KMS-11 (cell line): ENCODE measurements at regions not wholly inside any gene's neighbourhood (a gene's known extent, or its start where the extent isn't known, plus 50 kb on each side); places are given as distances from the start of the nearest gene placed in this dataset.

Experiments used
- H2AFZ ChIP-seq: fragments of 200-600 bp; sonication (generic); 2 replicates; pipeline ENCODE4 v1.6.1; 2016; ENCODE audit warnings: antibody characterized with exemption, mixed run types, low read depth
- H3K27ac ChIP-seq: fragments of 200-600 bp; sonication (generic); 2 replicates; pipeline ENCODE4 v1.6.1; 2016; ENCODE audit warnings: mild to moderate bottlenecking, mixed run types
- H3K27me3 ChIP-seq: fragments of 200-600 bp; sonication (generic); 2 replicates; pipeline ENCODE4 v1.6.1; 2017; ENCODE audit warnings: mild to moderate bottlenecking, low read depth, mixed run types, moderate library complexity; ENCODE audit not compliant: insufficient read depth
- H3K36me3 ChIP-seq: fragments of 200-600 bp; sonication (generic); 2 replicates; pipeline ENCODE4 v1.6.1; 2017; ENCODE audit warnings: mild to moderate bottlenecking, mixed run types; ENCODE audit not compliant: insufficient read depth
- H3K4me1 ChIP-seq: fragments of 200-600 bp; sonication (generic); 2 replicates; pipeline ENCODE4 v1.6.1; 2016; ENCODE audit warnings: mild to moderate bottlenecking, low read depth, mixed run types; ENCODE audit not compliant: poor library complexity, severe bottlenecking
- H3K4me2 ChIP-seq: fragments of 200-600 bp; sonication (generic); 2 replicates; pipeline ENCODE4 v1.7.0; 2016; ENCODE audit warnings: mild to moderate bottlenecking, mixed run types
- H3K4me3 ChIP-seq: fragments of 200-600 bp; sonication (generic); IDR thresholded peaks from 2 replicates; pipeline ENCODE4 v1.6.1; 2017; ENCODE audit warnings: low read depth, low read length, mixed read lengths; ENCODE audit not compliant: insufficient read depth
- H3K79me2 ChIP-seq: fragments of 200-600 bp; sonication (generic); 2 replicates; pipeline ENCODE4 v1.6.1; 2016; ENCODE audit warnings: low read depth, mixed run types; ENCODE audit not compliant: insufficient read depth
- H3K9ac ChIP-seq: fragments of 200-600 bp; sonication (generic); 2 replicates; pipeline ENCODE4 v1.6.1; 2016; ENCODE audit warnings: mild to moderate bottlenecking, mixed run types
- H4K20me1 ChIP-seq: fragments of 200-600 bp; sonication (generic); 2 replicates; pipeline ENCODE4 v1.6.1; 2016; ENCODE audit warnings: mild to moderate bottlenecking, mixed run types; ENCODE audit not compliant: insufficient read depth
- TF ChIP-seq, protein P1 (sequence below): fragments of 200-600 bp; sonication (generic); conservative IDR thresholded peaks from 2 replicates; pipeline ENCODE4 v1.6.1; 2017; ENCODE audit warnings: low read depth, mild to moderate bottlenecking, antibody characterized with exemption, low read length, moderate library complexity, mixed read lengths

DNA sequence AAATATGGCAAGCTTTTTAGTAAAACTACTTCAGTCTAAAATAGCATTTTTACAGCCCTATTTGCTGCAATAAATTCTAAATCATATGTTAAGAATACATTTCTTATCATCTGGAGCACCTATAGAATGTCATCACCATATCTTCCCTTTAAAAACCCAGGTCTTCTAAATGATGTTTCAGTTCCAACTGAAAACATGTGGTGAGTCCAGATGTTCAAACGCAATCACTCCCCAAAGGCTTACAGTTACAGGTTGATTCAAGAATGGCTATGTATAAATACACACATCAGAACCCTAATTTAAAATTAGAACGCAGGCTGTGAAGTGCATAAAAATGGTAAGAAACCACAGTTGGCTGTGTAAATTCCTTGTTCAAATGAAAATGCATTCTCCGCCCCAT is 796.3 kb downstream of the MAT2B start:
- H3K4me3 ChIP-seq, result no peak overlapping the region
- no peak overlapping the region for H3K27ac ChIP-seq
- no peaks in the 10 kb centered on the region for H3K36me3 ChIP-seq
- H3K27me3 ChIP-seq, result no peaks in the 10 kb centered on the region
- no peak overlapping the region for H3K9ac ChIP-seq
- H4K20me1 ChIP-seq, result no peaks in the 10 kb centered on the region
- no peaks in the 10 kb centered on the region for H3K79me2 ChIP-seq
- no peaks in the 10 kb centered on the region for H3K4me1 ChIP-seq
- no peak overlapping the region for H2AFZ ChIP-seq
- H3K4me2 ChIP-seq, result no peak overlapping the region
- TF ChIP-seq, protein P1, sequence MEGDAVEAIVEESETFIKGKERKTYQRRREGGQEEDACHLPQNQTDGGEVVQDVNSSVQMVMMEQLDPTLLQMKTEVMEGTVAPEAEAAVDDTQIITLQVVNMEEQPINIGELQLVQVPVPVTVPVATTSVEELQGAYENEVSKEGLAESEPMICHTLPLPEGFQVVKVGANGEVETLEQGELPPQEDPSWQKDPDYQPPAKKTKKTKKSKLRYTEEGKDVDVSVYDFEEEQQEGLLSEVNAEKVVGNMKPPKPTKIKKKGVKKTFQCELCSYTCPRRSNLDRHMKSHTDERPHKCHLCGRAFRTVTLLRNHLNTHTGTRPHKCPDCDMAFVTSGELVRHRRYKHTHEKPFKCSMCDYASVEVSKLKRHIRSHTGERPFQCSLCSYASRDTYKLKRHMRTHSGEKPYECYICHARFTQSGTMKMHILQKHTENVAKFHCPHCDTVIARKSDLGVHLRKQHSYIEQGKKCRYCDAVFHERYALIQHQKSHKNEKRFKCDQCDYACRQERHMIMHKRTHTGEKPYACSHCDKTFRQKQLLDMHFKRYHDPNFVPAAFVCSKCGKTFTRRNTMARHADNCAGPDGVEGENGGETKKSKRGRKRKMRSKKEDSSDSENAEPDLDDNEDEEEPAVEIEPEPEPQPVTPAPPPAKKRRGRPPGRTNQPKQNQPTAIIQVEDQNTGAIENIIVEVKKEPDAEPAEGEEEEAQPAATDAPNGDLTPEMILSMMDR, result no peak

GRCh38 chr5:164302533-164303235 is 797.3 kb downstream of the MAT2B start:
- Histone ChIP-seq H3K27me3 (no peaks in the 10 kb centered on the region), H3K4me1 (no peaks in the 10 kb centered on the region), H3K9ac (no peak overlapping the region), H3K4me2 (no peak overlapping the region), H3K79me2 (no peaks in the 10 kb centered on the region), H4K20me1 (no peaks in the 10 kb centered on the region), H3K4me3 (no peak overlapping the region), H3K36me3 (no peaks in the 10 kb centered on the region), H2AFZ (no peak overlapping the region), H3K27ac (no peak overlapping the region)
- TF ChIP-seq, protein P1, result no peak

DNA sequence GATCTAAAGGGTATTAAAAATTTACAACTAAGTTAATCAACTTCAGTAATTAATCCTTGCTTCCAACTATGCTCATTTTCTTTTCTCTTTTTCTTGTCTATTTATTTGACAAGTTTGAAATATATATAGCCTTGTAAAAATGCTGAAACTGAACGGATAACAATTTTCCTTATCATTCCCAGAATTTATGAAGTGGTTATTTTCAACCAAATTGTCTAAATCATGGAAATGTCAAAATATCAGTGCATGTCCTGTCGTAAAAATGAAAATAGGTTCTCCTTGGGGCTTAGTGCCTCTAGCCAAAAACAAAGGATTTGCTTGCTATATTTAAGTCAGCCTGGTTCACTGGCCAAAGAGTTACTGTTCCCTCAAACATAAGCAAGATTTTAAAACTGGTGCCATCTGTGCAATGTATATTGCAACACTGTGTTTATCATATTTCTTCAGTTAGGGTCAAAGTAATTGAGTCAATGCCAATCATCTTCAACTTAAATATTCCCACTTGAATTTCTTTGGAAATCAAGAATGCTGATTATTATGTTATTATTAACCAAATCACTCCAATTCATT is 798.3 kb downstream of the MAT2B start:
- H3K9ac ChIP-seq, result no peak overlapping the region
- TF ChIP-seq, protein P1, result no peak
- no peak overlapping the region for H2AFZ ChIP-seq
- H3K79me2 ChIP-seq, result no peaks in the 10 kb centered on the region
- no peaks in the 10 kb centered on the region for H3K27me3 ChIP-seq
- H3K4me2 ChIP-seq, result no peak overlapping the region
- H4K20me1 ChIP-seq, result no peaks in the 10 kb centered on the region
- H3K36me3 ChIP-seq, result no peaks in the 10 kb centered on the region
- no peak overlapping the region for H3K27ac ChIP-seq
- H3K4me3 ChIP-seq, result no peak overlapping the region
- no peaks in the 10 kb centered on the region for H3K4me1 ChIP-seq

GRCh38 chr5:164306662-164307061 is 801.2 kb downstream of the MAT2B start:
- Histone ChIP-seq H3K36me3 (no peaks in the 10 kb centered on the region), H4K20me1 (no peaks in the 10 kb centered on the region), H3K27me3 (no peaks in the 10 kb centered on the region), H3K79me2 (no peaks in the 10 kb centered on the region), H3K4me3 (no peak overlapping the region), H3K27ac (no peak overlapping the region), H3K9ac (no peak overlapping the region), H3K4me1 (no peaks in the 10 kb centered on the region), H3K4me2 (no peak overlapping the region), H2AFZ (no peak overlapping the region)
- TF ChIP-seq, protein P1, result no peak
